HG03460 (cell line): ENCODE measurements at regions not wholly inside any gene's neighbourhood (a gene's known extent, or its start where the extent isn't known, plus 50 kb on each side); places are given as distances from the start of the nearest gene placed in this dataset.
"Not testable (repeated sequence)": the region's sequence is repeated elsewhere in the genome, so short reads cannot be mapped to it uniquely, and the experiment has no call there.

ENCODE experiments used
- ATAC-seq: cut with Tn5 transposase; IDR thresholded peaks from one replicate; pipeline ENCODE4 v1.9.1; 2021; ENCODE audit not compliant: unreplicated experiment

DNA sequence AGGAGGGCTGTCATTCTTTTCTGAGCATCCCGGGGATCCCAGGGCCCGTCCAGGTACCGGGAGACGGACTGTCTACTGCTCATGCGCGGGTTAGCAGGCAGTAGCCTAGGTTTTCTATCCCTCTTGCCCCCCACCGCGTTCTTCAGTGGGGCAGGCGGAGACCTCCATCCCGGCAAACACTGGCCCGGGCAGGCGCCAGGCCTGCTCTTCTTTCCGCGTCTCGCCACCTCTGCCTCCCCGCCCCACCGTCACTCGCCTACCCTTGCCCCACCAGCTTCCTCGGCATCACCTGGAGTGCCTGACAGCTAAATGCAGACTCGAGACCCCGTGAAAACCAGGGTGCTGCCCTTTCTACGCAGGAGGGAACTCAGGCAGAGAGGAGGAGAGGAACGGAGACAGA lies 1937.7 kb upstream of the DEFB115 start:
- no peak for ATAC-seq

DNA sequence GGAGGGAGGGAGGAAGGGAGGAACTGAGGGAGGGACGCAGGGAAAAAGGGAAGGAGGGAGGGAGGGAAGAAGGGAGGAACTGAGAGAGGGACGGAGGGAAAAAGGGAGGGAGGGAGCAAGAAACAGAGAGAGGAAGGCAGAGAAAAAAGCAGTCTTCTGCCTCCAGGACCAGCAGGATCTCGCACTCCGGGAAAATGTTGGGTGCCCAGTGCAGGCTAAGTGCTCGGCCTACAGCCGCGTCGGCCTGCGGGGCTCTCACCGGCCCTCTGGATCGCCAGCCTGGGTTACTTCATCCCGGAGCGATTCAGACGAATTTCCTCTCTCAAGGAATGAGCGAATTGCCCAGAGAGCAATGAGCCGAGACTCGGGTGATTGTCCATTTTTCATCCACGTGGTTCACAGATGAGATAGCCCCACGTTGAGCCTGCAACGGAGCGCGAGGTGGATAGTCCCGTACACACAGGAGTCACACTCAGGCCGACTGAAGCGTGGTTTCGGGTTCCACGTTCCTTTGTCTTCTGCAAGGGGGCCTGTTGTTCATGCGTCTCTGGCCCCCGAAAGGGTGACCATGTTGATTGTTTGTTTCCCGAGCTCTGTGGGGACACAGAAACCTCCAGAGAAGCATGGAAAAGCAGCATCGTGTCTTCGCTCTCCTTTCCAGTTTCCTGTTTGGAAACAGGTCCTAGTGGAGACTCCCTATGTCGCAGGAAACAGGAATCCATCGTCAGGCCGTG lies 1937.1 kb upstream of the DEFB115 start:
- not testable (repeated sequence) for ATAC-seq

- not testable (repeated sequence) for ATAC-seq
Observed at GRCh38 chr20:29323631-29324515, 1933.6 kb upstream of the DEFB115 start.

DNA sequence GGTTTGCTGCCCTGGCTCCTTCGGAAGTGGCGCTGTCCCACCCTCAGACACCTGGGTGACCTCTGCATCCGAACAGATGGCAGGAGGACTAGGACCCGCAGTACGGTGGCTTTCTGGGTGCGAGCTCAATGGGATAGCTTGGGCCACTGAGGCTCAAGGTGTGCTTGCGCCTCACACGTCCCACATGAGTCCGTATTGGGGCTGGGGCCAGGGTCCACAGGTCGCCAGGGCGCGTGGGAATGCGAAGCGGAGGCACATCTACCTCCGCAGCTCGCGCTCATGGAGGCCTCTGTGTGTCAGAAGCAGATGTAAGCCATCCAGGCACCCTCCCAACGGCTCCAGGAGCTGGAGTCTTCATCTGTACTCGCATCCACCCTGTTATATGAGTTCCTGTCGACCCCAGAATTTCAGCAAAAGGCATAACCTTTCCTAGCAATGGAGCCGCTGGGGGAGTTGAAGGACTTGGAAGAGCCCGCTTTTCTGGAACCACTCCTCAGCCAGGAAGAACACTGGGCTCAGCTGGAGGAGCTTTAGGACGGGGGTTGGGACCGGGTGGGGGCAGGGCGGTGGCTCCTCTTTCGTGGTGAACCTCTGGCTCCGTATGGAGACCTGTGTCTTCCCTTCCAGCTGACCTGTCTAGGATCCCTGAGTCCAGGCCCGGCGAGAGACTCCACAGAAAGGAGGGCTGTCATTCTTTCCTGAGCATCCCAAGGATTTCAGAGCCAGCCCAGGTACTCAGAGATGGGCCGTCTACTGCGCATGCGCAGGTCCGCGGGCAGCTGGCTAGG lies 1932.8 kb upstream of the DEFB115 start:
- not testable (repeated sequence) for ATAC-seq

- no peak for ATAC-seq
Observed at GRCh38 chr20:29325304-29325640, 1932.2 kb upstream of the DEFB115 start.

GRCh38 chr20:29325781-29326180 lies 1931.7 kb upstream of the DEFB115 start:
- ATAC-seq, result not testable (repeated sequence)

- ATAC-seq, result no peak
Observed at GRCh38 chr20:29326376-29327070, 1930.9 kb upstream of the DEFB115 start.

DNA sequence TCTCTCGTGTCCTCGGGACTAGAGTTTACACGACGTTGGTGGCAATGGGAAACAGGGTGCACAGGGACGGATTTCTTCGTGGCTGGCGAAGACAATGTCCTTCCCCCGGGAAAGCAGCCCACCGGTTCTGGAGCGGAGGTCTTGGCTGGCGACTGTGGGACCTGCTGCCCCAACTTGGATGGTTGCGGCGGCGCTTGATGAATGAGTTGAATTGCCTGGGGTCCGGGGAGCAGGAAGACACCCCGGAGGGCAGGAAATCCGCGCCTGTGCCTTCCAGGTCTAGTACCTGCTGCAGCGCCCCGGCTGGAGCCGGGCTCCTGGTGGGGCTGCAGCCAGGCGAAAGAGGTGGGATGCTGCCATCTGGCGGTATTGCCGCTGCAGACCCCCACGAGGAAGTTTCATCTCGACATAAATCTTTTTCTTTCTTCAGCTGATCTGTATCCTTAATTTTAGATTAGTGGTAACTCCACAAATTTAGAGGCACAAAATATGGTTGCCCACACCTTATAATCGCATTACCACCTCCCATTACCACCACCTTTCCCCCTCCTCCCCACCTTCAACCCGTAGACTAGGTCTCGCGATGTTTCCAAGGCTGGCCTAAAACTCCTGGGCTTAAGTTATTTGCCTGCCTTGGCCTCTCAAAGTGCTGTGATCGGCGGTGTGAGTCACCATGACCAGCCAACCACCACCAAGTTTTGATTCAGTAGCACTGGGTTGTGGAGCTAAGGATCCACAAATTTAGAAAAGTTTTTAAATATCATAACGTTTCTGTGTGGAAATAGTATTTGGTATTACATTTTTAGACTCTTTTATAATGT lies 1929.7 kb upstream of the DEFB115 start:
- ATAC-seq, result not testable (repeated sequence)

GRCh38 chr20:29330429-29331115 lies 1926.9 kb upstream of the DEFB115 start:
- ATAC-seq, result not testable (repeated sequence)

DNA sequence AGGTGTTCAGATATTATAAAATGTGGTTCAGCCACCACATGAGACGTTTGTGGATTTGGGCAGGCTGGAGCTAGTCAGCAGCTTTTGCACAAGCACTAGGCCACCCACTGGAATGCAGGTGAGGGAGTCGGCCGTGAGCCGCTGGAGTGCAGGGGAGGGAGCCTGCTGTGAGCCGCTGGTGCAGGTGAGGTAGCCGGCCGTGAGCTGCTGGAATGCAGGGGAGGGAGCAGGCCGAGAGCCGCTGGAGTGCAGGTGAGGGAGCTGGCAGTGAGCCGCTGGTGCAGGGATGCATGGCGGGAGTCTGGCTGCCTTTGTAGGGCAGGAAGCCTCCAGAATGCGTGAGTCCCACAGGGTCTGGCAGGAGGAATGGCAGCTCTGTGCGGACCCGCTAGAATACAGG lies 1907.6 kb upstream of the DEFB115 start:
- ATAC-seq, result no peak

- ATAC-seq, result not testable (repeated sequence)
Observed at GRCh38 chr20:29375937-29376336, 1881.5 kb upstream of the DEFB115 start.

GRCh38 chr20:29392853-29393252 lies 1864.6 kb upstream of the DEFB115 start:
- not testable (repeated sequence) for ATAC-seq

- ATAC-seq, result no peak
Observed at GRCh38 chr20:29408034-29408695, 1849.3 kb upstream of the DEFB115 start.

- not testable (repeated sequence) for ATAC-seq
Observed at GRCh38 chr20:29408707-29409106, 1848.8 kb upstream of the DEFB115 start.

DNA sequence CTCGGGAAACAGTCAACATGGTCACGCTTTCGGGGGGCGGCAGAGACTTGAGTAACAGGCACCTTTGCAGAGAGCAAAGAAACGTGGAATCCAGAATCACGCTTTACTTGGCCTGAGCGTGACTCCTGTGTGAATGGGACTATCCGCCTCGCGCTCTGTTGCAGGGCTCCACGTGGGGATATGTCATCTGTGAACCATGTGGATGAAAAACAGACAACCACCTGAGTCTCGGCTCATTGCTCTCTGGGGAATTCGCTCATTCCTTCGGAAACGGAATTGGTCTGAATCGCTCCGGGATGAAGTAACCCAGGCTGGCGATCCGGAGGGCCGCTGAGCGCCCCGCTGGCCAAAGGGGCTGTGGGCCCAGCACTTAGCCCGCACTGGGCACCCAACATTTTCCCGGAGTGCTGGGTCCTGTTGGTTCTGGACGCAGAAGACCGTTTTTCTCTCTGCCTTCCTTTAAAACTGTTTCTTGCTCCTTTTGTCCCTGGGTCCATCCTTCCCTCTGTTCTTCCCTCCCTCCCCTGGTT lies 1848.2 kb upstream of the DEFB115 start:
- not testable (repeated sequence) for ATAC-seq

DNA sequence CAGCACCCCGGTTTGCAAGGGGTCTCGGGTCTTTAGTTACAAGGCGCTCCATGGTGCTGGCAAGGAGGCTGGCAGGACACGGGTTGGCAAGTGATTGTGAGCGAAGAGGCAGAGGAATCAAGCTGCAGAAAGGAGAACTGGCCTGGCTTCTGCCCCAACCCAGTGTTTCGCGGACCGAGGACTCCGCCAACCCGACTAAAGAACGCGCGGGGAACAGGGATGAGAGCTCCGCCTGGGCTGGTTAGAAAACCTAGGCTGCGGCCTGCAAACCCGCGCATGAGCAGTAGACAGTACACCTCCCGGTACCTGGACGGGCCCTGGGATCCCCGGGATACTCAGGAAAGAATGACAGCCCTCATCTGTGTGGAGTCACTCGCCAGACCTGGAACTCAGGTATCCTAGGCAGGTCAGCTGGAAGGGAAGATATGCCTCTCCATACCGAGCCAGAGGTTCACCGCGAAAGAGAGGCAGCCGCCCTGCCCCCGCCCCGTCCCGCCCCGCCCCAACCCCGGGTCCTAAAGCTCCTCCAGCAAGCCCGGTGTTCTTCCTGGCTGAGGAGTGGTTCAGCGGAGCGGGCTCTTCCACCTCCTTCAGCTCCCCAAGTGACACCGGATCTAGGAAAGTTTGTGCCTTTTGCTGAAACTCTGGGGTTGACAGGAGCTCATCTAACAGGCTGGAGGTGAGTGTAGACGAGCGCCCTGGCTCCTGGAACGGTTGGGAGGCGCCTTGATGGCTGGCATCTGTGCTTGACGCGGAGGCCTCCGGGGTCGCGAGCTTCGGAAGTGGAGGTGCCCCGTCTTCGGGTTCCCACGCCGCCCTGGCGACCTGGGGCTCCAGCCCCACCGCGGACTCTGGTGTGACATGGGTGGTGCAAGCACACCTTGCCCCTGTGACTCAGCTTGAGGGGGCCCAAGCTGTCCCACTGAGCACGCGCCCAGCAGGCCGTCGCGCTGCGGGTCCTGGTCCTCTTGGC lies 1847.3 kb upstream of the DEFB115 start:
- no peak for ATAC-seq

DNA sequence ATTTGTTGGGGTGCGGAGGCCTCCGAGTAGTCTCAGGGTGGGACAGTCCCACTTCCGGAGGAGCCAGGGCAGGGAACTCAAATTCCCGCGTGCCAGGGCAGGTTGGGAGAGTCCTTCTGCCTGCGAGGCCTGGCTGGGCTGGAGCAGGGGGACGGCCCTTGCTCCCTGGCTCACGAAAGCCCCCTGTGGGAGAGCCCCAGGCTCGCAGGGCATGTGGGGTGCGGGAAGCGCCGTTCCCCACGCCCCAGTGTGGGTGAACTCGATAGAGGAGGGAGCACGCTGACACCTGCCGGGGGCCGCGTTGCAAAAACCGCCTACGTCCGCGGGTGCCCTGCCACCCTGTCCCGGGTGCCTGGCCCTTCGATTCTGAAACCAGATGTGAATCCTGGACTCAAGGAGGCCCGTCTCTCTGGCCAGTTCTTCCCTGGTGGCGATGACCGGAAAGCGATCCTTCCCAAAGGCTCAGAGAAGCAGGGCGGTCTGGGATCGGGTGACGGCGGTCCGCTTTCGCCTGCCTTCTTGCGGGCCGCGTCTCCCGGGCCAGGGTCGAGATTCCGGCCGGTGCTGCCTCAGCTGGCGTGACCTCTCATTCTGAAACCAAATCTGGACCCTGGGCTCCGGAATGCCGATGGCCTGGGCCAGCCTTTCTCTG lies 1846.5 kb upstream of the DEFB115 start:
- no peak for ATAC-seq
